Vagina (tissue), 2 donors: ENCODE measurements at regions not wholly inside any gene's neighbourhood (a gene's known extent, or its start where the extent isn't known, plus 50 kb on each side); places are given as distances from the start of the nearest gene placed in this dataset.

Experiments
- CTCF ChIP-seq, 3 experiments: fragments of 450-650 bp in 2 of 3; fragments of 200-600 bp in 1 of 3; sonication (generic) in 1 of 3; IDR thresholded peaks; one replicate each; pipeline ENCODE4 v1.5.1; 2017 to 2019; ENCODE audit warnings: antibody characterized with exemption in 3 of 3, mild to moderate bottlenecking in 2 of 3, moderate library complexity in 2 of 3
- POLR2AphosphoS5 ChIP-seq, 2 donors: sonication (generic); formaldehyde crosslinking; IDR thresholded peaks; one replicate each; pipeline ENCODE4 v1.9.0; 2017; ENCODE audit warnings: antibody characterized with exemption in 2 of 2, mild to moderate bottlenecking in 2 of 2, low read depth in 1 of 2; ENCODE audit not compliant: insufficient read depth in 1 of 2

- TF ChIP-seq CTCF (IDR thresholded peaks at IDR 0.05) (no peak), POLR2AphosphoS5 (IDR thresholded peaks at IDR 0.05; ENCODE audit: insufficient read depth in 1 of 2, low read depth in 1 of 2) (no peak)
Measured at GRCh38 chr5:43852279-43852678, 249.3 kb downstream of the NNT start.
